NCI-H774 (cell line): ENCODE measurements at regions not wholly inside any gene's neighbourhood (a gene's known extent, or its start where the extent isn't known, plus 50 kb on each side); places are given as distances from the start of the nearest gene placed in this dataset.
A peak's percentile ranks its signal among the peaks of the same experiment; 100 is the strongest.
"Not testable (repeated sequence)": the region's sequence is repeated elsewhere in the genome, so short reads cannot be mapped to it uniquely, and the experiment has no call there.

Source experiments
- DNase-seq: peaks from one replicate; lab custom pipeline; 2025; lab: John Stamatoyannopoulos, UW

DNA sequence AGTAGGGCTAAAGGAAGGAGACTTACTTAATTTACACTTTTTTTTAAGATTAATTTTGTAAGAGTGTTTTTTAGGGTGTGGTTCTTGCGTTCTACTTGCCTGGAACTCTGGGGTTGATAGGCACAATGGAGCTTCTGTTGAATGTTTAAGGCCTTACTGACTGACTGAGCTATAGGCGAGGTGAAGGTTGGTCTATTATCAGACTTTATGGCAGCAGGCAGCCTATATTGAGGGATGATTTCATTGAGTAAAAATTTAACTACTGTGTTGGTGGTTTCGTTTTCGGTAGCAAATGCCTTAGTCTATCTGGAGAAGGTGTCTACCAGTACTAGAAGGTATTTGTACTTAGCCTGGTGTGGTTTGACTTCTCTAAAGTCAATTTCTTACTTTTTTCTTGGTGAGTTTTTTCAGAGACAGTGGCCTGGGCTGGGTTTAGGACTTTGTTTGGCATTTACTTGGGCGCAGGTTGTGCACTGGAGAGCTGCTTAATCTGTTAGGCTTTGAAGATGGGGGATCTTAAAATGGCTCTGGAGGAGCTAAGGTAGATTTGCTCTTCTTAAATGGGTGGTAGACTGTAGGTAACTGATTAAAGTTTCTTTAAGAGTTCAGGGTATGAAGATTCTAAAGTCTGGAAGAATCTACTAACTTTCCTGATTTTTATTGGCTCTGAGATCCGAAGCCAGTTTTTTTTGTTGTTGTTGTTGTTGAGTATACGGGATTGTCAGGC lies 164.5 kb upstream of the CCZ1B start:
- DNase-seq = not testable (repeated sequence)

DNA sequence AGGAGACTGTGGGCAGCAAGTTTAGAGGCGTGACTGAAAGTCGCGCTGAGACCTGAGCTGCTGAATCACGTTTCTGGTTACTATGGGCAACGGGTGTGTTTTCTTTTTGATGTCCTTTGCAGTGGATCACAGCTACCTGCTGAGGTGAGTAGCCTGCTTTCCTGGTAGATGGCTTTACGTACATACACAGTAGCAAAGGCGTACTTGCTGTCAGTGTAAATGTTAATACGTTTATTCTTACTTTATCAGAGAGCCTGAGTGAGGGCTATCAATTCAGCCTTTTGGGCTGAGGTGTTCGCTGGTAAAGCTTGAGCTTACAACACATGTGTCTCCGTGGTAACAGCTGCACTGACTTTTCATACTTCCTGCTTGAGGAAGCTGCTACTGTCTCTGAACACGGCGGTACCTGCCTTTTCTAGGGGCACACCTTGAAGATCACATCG lies 165.1 kb upstream of the CCZ1B start:
- peak; percentile 59 for DNase-seq

DNA sequence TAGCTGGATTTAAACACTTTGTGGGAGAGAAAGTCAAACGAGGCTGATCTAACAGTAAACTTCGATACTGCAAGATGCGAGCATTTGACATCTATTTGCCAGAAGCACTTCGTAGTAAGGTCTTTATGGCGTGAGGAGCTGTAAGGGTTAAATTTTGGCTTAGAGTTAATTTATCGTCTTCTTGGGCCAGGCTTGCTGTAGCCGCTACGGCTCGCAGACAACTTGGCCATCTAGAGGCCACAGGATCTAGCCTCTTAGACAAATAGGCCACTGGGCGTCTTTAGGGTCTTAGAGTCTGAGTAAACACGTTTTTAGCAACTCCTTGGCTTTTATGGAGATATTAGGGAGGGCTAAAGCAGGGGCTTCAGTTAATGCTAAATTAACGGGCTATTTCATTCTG lies 165.6 kb upstream of the CCZ1B start:
- DNase-seq = not testable (repeated sequence)

GRCh38 chr7:6992133-6992532 lies 166.1 kb upstream of the CCZ1B start:
- not testable (repeated sequence) for DNase-seq

DNA sequence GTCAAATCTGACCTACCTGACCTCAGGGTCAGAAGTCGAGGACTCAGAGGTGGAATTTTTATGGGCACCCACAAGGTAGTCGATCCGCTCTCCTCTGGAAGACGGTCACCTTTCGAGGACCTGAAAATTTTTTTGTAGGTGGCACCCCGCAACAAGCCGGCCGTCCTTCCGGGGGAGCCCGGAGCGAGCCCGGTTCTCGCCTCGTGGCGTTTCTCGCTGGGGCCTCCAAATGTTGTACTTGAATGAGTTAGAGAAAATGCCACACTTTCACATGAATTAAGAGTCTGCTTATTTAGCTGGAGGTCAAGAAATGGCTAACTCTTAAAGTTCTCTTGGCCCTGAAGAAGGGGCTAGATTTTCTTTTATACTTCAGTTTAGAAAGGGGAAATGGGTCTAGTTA lies 169.0 kb upstream of the CCZ1B start:
- not testable (repeated sequence) for DNase-seq

GRCh38 chr7:6995493-6996289 lies 169.6 kb upstream of the CCZ1B start:
- not testable (repeated sequence) for DNase-seq

DNA sequence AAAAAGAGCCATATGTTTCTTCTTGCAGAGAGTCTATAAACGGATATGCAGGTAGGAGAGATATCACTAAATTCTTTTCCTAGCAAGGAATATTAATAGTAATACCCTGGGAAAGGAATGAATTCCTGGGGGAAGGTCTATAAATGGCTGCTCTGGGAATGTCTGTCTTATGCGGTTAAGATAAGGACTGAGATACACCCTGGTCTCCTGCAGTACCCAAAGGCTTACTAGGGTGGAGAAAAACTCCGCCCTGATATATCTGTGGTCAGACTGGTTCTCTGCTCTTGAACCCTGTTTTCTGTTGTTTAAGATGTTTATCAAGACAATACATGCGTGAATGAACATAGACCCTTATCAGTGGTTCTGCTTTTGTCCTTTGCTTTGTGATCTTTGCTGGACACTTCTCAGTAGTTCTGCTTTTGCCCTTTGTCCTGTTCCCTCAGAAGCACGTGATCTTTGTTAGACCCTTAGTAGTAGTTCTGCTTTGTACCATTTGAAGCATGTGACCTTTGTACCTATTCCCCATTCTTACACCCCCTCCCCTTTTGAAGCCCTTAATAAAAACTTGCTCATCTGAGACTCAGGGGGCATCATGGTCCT lies 173.1 kb upstream of the CCZ1B start:
- not testable (repeated sequence) for DNase-seq

- no peak for DNase-seq
Observed at GRCh38 chr7:7002418-7003062, 176.5 kb upstream of the CCZ1B start.

- no peak for DNase-seq
Observed at GRCh38 chr7:7005303-7005702, 177.0 kb upstream of the C1GALT1 start.

DNA sequence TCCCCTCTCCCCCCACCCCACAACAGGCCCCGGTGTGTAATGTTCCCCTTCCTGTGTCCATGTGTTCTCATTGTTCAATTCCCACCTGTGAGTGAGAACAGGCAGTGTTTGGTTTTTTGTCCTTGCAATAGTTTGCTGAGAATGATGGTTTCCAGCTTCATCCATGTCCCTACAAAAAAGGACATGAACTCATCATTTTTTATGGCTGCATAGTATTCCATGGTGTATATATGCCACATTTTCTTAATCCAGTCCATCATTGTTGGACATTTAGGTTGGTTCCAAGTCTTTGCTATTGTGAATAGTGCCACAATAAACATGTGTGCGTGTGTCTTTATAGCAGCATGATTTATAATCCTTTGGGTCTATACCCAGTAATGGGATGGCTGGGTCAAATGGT lies 176.4 kb upstream of the C1GALT1 start:
- not testable (repeated sequence) for DNase-seq

GRCh38 chr7:7011241-7011640 lies 171.1 kb upstream of the C1GALT1 start:
- DNase-seq = not testable (repeated sequence)

GRCh38 chr7:7011751-7012150 lies 170.6 kb upstream of the C1GALT1 start:
- DNase-seq = not testable (repeated sequence)

GRCh38 chr7:7014827-7015595 lies 167.3 kb upstream of the C1GALT1 start:
- no peak for DNase-seq

DNA sequence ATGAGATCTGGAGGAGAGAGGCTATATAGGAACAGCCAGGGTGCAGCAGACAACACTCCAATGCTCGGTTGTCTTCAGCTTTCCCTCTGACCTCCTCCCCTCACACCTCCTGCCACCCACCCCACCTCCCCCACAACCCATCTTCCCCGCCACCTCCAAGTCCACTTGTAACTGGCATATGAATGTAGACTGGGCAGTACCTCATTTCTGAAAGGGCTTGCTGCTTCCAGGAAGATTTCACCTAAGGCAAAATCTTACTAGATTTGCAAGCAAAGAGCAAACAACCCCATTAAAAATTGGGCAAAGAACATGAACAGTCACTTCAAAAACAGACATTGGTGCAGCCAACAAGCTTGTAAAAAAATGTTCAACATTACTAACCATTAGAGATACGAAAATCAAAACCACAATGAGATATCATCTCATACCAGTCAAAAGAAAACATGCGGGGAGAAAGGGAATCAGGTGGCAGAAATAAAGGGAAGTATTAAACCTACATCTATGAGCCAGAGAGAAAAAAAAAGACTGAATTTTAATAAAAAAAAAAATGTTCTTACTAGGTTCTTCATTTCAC lies 164.6 kb upstream of the C1GALT1 start:
- no peak for DNase-seq

- no peak for DNase-seq
Observed at GRCh38 chr7:7018290-7018689, 164.1 kb upstream of the C1GALT1 start.

GRCh38 chr7:7032221-7032620 lies 150.1 kb upstream of the C1GALT1 start:
- DNase-seq = no peak

- DNase-seq = no peak
Observed at GRCh38 chr7:7035851-7036250, 146.5 kb upstream of the C1GALT1 start.

DNA sequence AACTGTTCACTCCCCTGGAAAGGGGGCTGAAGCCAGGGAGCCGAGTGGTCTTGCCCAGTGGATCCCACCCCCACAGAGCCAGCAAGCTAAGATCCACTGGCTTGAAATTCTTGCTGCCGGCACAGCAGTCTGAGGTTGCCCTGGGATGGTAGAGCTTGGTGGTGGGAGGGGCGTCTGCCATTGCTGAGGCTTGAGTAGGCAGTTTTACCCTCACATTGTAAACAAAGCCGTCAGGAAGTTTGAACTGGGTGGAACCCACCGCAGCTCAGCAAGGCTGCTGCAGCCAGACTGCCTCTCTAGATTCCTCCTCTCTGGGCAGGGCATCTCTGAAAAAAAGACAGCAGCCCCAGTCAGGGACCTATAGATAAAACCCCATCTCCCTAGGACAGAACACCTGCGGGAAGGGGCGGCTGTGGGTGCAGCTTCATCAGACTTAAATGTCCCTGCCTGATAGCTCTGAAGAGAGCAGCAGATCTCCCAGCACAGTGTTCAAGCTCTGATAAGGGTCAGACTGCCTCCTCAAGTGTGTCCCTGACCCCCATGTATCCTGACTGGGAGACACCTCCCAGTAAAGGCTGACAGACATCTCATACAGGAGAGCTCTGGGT lies 140.0 kb upstream of the C1GALT1 start:
- not testable (repeated sequence) for DNase-seq

DNA sequence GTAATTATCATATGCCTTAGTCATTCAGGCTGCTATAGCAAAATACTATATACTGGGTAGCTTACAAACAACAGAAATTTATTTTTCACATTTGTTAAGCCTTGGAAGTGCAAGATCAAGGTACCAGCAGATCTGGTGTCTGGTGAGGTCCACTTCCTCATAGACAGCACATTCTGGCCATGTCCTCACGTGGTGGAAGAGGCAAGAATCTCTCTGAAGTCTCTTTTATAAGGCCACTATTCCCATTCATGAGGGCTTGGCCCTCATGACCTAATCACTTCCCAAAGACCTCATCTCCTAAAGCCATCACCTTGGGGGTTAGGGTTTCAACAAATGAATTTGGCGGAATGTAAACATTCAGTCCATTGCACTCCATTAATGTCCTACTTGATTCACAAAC lies 137.5 kb upstream of the C1GALT1 start:
- DNase-seq = no peak

DNA sequence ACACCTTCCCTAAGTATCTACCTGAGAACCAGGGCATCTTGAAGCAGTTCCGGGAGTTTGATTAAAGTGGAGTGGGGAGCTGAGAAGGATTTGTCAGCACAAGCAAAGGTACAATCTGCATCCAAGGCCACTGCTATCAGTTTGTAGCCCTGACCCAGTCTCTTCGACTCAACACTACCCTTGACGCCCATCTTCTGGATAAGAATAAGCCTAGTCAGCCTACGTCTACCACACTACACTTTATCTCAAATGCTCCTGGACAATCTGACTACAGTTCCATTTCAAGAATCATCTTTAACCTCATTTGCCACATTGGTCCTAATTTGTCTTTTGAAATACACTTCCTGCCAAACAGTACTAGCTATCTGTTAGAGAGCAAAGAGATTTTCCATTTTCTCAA lies 134.1 kb upstream of the C1GALT1 start:
- DNase-seq = no peak
